ENCODE measurements at regions not wholly inside any gene's neighbourhood (a gene's known extent, or its start where the extent isn't known, plus 50 kb on each side); places are given as distances from the start of the nearest gene placed in this dataset.

DNA sequence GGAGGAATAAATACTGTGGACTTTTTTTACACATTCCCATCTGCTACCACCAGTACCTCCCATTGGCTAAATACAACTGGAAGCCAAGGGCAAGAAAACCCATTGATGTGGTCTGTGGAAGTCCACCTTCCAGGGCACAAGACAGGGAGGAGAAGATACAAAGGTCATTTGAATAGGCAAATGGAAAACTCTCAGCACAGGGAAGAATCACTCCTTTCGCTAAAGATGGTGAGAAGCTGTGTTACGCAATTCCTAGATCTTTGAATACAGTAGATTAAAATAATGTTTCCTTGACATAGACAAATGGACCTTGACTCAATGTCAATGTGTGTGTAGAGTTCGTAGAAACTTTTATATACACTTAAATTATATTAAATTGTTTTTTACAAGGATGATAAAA is 70.9 kb upstream of the ERBB4 start:
- no peak overlapping the region for H3K4me3 ChIP-seq
- H3K9me3 ChIP-seq, result no peaks in the 10 kb centered on the region
- no peaks in the 10 kb centered on the region for H3K4me1 ChIP-seq
- H3K27ac ChIP-seq, result no peak overlapping the region
- H3K36me3 ChIP-seq, result no peaks in the 10 kb centered on the region
- no peak for DNase-seq (ENCODE audit: low spot score)
- H3K27me3 ChIP-seq, result no peaks in the 10 kb centered on the region
- TF ChIP-seq, protein P1, sequence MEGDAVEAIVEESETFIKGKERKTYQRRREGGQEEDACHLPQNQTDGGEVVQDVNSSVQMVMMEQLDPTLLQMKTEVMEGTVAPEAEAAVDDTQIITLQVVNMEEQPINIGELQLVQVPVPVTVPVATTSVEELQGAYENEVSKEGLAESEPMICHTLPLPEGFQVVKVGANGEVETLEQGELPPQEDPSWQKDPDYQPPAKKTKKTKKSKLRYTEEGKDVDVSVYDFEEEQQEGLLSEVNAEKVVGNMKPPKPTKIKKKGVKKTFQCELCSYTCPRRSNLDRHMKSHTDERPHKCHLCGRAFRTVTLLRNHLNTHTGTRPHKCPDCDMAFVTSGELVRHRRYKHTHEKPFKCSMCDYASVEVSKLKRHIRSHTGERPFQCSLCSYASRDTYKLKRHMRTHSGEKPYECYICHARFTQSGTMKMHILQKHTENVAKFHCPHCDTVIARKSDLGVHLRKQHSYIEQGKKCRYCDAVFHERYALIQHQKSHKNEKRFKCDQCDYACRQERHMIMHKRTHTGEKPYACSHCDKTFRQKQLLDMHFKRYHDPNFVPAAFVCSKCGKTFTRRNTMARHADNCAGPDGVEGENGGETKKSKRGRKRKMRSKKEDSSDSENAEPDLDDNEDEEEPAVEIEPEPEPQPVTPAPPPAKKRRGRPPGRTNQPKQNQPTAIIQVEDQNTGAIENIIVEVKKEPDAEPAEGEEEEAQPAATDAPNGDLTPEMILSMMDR (IDR thresholded peaks at IDR 0.05), result no peak

DNA sequence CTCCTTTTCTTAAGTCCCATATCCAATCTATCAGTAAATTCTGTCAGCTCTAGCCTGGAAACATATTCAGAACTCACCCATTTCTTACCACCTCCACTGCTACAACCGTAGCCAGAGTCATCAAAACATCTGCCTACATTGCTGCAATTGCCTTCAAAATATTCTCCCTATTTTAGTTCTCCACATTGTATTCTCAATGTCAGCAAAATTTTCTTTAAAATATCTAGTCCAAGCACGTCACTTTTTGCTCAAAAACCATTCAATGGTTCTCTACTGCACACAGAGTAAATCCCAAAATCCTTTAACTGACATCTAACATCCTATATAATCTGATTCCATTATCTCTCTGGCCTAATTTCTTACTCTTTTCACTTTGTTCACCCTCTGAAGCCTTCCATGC is 68.5 kb upstream of the ERBB4 start:
- Histone ChIP-seq H3K27me3 (no peaks in the 10 kb centered on the region), H3K9me3 (no peaks in the 10 kb centered on the region), H3K27ac (no peak overlapping the region), H3K4me1 (no peaks in the 10 kb centered on the region), H3K36me3 (no peaks in the 10 kb centered on the region), H3K4me3 (no peak overlapping the region)
- DNase-seq (ENCODE audit: low spot score), result no peak
- TF ChIP-seq, protein P1 (IDR thresholded peaks at IDR 0.05), result no peak

DNA sequence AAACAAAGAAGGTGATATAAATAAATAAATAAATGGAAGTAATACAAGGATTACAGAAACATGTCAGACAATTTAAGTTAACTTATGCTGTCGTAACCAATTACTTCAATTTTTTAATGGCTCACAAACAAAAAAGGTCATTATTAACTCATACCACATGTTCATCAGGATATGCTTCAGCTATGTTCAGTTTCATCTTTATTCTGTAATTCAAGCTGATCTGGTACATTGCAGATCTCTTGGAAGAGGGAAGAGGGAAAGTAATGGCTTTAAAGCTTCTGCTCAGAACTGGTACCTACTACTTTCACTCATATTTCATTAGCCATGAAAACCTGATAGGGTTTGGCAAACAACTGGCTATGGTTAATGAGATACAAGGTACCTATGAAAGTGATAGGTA is 67.6 kb upstream of the ERBB4 start:
- Histone ChIP-seq H3K27ac (no peak overlapping the region), H3K27me3 (no peaks in the 10 kb centered on the region), H3K9me3 (no peaks in the 10 kb centered on the region), H3K36me3 (no peaks in the 10 kb centered on the region), H3K4me3 (no peak overlapping the region), H3K4me1 (no peaks in the 10 kb centered on the region)
- TF ChIP-seq, protein P1 (IDR thresholded peaks at IDR 0.05), result no peak
- no peak for DNase-seq (ENCODE audit: low spot score)

DNA sequence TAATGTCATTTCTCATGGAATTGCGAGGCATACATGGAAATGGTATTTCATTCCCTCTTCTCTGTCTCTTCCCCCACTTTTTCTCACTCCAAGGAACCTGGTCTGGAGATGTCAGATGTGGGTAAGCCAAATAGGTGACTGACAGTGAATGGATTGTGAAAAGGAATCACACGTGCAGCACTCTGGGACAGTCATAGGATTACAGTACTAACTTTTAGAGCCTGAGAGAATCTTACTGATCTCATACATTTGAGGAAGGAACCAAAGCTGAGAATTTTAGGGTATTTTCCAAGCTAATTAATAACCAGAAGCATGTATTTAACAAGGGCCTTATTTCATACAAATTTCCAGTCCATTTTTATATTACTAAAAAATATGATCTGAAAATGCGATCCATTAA is 58.1 kb upstream of the ERBB4 start:
- Histone ChIP-seq H3K4me1 (no peaks in the 10 kb centered on the region), H3K27me3 (no peaks in the 10 kb centered on the region), H3K4me3 (no peak overlapping the region), H3K27ac (no peak overlapping the region), H3K9me3 (no peaks in the 10 kb centered on the region), H3K36me3 (no peaks in the 10 kb centered on the region)
- TF ChIP-seq, protein P1 (IDR thresholded peaks at IDR 0.05), result no peak
- DNase-seq (ENCODE audit: low spot score), result no peak

DNA sequence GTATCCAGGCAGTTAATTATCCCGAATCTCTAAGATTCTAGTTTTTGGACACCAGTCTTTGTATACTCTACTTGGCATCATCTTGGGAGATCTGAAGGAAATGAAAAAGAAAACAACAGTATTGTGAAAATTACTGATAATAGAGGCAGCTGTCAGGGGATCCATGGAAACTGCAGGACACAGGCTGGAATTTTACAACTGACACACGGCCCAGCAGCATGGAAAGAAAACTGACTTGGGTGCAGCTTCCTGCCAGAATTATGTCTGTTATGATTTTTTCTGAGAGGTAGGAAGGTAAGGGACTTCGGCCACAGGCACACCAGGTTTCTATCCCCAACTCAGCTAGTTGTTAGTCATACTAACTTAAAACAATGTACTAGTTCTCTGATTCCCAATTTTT is 57.7 kb upstream of the ERBB4 start:
- H3K27ac ChIP-seq, result no peak overlapping the region
- H3K27me3 ChIP-seq, result no peaks in the 10 kb centered on the region
- no peaks in the 10 kb centered on the region for H3K4me1 ChIP-seq
- no peak for DNase-seq (ENCODE audit: low spot score)
- no peak overlapping the region for H3K4me3 ChIP-seq
- no peaks in the 10 kb centered on the region for H3K9me3 ChIP-seq
- TF ChIP-seq, protein P1 (IDR thresholded peaks at IDR 0.05), result no peak
- H3K36me3 ChIP-seq, result no peaks in the 10 kb centered on the region

DNA sequence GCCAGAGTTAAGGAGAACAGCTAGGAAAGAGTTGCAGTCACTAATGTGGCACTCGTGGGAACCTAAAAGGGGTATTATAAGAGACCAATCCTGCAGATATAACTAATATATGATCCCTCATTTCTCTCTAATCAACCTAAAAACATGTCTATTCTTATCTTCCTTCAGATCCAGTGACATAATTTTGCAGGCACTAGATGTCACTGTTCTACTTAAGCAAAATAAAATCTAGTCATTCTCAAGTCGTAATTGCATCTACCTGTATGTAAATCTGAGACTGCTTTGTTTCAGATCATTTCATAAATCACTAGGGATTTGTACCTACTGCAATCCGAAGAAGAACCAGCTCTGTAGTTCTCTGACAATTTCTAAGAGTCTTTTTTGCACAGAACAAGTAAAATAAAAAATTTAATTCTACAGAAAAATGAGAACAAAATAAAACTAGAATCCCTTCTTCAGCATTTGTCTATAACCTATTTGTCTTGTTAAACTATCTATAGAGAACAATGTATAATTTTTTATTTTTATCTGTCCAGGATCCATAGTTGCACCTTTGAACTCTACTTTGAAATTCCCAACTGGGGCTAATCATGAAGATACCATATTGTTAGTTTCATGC is 56.5 kb upstream of the ERBB4 start:
- Histone ChIP-seq H3K4me1 (no peaks in the 10 kb centered on the region), H3K9me3 (no peaks in the 10 kb centered on the region), H3K4me3 (no peak overlapping the region), H3K36me3 (no peaks in the 10 kb centered on the region), H3K27me3 (no peaks in the 10 kb centered on the region), H3K27ac (no peak overlapping the region)
- TF ChIP-seq, protein P1 (IDR thresholded peaks at IDR 0.05), result no peak
- no peak for DNase-seq (ENCODE audit: low spot score)

Measured in right atrium auricular region (tissue), 2 donors.